ENCODE measurements at regions not wholly inside any gene's neighbourhood (a gene's known extent, or its start where the extent isn't known, plus 50 kb on each side); places are given as distances from the start of the nearest gene placed in this dataset.
A peak's percentile ranks its signal among the peaks of the same experiment; 100 is the strongest.

GRCh38 chr3:106120356-106120755, 251.5 kb upstream of the CBLB start:
- H3K36me3 Mint-ChIP-seq = no peaks in the 10 kb centered on the region
- H3F3A ChIP-seq (ENCODE audit: low read depth) = no peaks in the 10 kb centered on the region
- H3K27ac Mint-ChIP-seq = no peak overlapping the region
- no peak for DNase-seq (ENCODE audit: low spot score)
- H3K4me1 Mint-ChIP-seq = peaks cover 12% of the 10 kb centered on the region
- no peaks in the 10 kb centered on the region for H3K27me3 Mint-ChIP-seq (ENCODE audit: insufficient read depth, low read depth)
- no peaks in the 10 kb centered on the region for H4K20me1 ChIP-seq (ENCODE audit: low read depth)
- no peaks in the 10 kb centered on the region for H3K79me2 ChIP-seq (ENCODE audit: low read depth)
- H3K9me3 Mint-ChIP-seq = peaks cover 2% of the 10 kb centered on the region
- no peaks in the 10 kb centered on the region for H3K27me3 ChIP-seq
- TF ChIP-seq, protein P1, sequence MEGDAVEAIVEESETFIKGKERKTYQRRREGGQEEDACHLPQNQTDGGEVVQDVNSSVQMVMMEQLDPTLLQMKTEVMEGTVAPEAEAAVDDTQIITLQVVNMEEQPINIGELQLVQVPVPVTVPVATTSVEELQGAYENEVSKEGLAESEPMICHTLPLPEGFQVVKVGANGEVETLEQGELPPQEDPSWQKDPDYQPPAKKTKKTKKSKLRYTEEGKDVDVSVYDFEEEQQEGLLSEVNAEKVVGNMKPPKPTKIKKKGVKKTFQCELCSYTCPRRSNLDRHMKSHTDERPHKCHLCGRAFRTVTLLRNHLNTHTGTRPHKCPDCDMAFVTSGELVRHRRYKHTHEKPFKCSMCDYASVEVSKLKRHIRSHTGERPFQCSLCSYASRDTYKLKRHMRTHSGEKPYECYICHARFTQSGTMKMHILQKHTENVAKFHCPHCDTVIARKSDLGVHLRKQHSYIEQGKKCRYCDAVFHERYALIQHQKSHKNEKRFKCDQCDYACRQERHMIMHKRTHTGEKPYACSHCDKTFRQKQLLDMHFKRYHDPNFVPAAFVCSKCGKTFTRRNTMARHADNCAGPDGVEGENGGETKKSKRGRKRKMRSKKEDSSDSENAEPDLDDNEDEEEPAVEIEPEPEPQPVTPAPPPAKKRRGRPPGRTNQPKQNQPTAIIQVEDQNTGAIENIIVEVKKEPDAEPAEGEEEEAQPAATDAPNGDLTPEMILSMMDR (IDR thresholded peaks at IDR 0.05) = no peak
- TF ChIP-seq EZH2phosphoT487 (IDR thresholded peaks at IDR 0.05) (no peak), EZH2 (IDR thresholded peaks at IDR 0.05) (no peak)
- no peak overlapping the region for H3K4me3 Mint-ChIP-seq
- H3K9ac ChIP-seq = no peak overlapping the region
- H3K4me2 ChIP-seq = no peak overlapping the region
- H3K4me1 ChIP-seq = no peaks in the 10 kb centered on the region
- H3K27ac ChIP-seq = no peak overlapping the region
- no peaks in the 10 kb centered on the region for H3K9me3 ChIP-seq (ENCODE audit: low read depth)
- H2AFZ ChIP-seq (replicated peaks) = peak overlapping the region; percentile 8
- H3K36me3 ChIP-seq = no peaks in the 10 kb centered on the region
- no peak overlapping the region for H3K4me3 ChIP-seq

DNA sequence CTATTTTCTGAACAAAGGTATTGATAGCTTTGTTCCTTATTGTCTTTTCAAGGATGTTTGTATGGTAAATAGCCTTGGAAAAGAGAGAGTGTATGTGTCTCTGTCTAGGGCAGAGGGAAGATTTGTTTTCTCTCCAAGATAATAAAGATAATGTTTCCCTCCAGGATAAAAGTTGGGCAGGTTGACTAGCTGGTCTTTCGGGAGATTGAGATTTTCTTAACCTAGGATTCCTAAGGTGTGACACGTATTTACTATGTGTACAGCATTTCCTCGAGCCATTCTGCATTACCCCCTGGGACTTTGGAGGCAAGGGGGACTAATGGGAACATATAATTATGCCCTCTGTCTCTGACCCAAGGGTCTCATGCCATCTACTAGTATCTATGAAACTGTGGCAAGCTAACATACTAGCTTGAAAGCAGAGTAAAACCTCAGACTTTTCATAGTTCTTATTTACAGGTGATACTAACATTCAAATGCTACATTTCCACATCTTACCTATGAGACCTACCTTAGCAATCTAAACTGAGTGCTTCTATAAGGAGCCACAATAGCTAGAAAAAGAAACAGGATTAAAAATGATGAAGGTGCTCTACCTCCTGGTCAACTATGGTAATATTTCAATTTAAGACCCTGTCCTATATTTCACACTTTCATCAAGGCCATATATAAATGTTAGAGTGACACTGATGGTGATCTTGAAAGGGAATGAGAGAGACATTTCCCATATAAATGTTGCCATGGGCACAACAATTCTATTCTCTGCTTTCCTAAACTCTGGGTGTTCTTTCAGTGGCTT, 252.9 kb upstream of the CBLB start:
- H3K4me1 Mint-ChIP-seq = peaks cover 12% of the 10 kb centered on the region
- no peak for DNase-seq (ENCODE audit: low spot score)
- no peaks in the 10 kb centered on the region for H3K9me3 Mint-ChIP-seq
- Histone ChIP-seq H3K36me3 (no peaks in the 10 kb centered on the region), H3K27ac (no peak overlapping the region), H3K79me2 (ENCODE audit: low read depth) (no peaks in the 10 kb centered on the region), H3K4me2 (no peak overlapping the region), H3K4me3 (no peak overlapping the region), H3K9ac (no peak overlapping the region), H3K27me3 (no peaks in the 10 kb centered on the region), H2AFZ (replicated peaks) (no peak overlapping the region), H3F3A (ENCODE audit: low read depth) (no peaks in the 10 kb centered on the region), H4K20me1 (ENCODE audit: low read depth) (no peaks in the 10 kb centered on the region), H3K4me1 (peaks cover 3% of the 10 kb centered on the region), H3K9me3 (ENCODE audit: low read depth) (no peaks in the 10 kb centered on the region)
- no peaks in the 10 kb centered on the region for H3K36me3 Mint-ChIP-seq
- H3K27me3 Mint-ChIP-seq (ENCODE audit: insufficient read depth, low read depth) = no peaks in the 10 kb centered on the region
- TF ChIP-seq EZH2 (IDR thresholded peaks at IDR 0.05) = no peak
- TF ChIP-seq, protein P1 (IDR thresholded peaks at IDR 0.05) = no peak
- no peak for TF ChIP-seq EZH2phosphoT487 (IDR thresholded peaks at IDR 0.05)
- H3K4me3 Mint-ChIP-seq = no peak overlapping the region
- H3K27ac Mint-ChIP-seq = no peak overlapping the region

GRCh38 chr3:106124818-106125217, 256.0 kb upstream of the CBLB start:
- Histone ChIP-seq H3K79me2 (ENCODE audit: low read depth) (no peaks in the 10 kb centered on the region), H3K4me2 (no peak overlapping the region), H3K36me3 (no peaks in the 10 kb centered on the region), H2AFZ (replicated peaks) (no peak overlapping the region), H3F3A (ENCODE audit: low read depth) (no peaks in the 10 kb centered on the region), H3K9me3 (ENCODE audit: low read depth) (no peaks in the 10 kb centered on the region), H3K4me3 (no peak overlapping the region), H3K4me1 (peaks cover 7% of the 10 kb centered on the region), H3K27me3 (no peaks in the 10 kb centered on the region), H3K27ac (no peak overlapping the region), H4K20me1 (ENCODE audit: low read depth) (no peaks in the 10 kb centered on the region), H3K9ac (no peak overlapping the region)
- Mint-ChIP-seq H3K36me3 (no peaks in the 10 kb centered on the region), H3K27me3 (ENCODE audit: insufficient read depth, low read depth) (peaks cover 3% of the 10 kb centered on the region), H3K4me1 (peaks cover 9% of the 10 kb centered on the region), H3K4me3 (no peak overlapping the region), H3K27ac (peak overlapping the region; percentile 35), H3K9me3 (peaks cover 4% of the 10 kb centered on the region)
- TF ChIP-seq EZH2phosphoT487 (IDR thresholded peaks at IDR 0.05) (no peak), EZH2 (IDR thresholded peaks at IDR 0.05) (no peak)
- TF ChIP-seq, protein P1 (IDR thresholded peaks at IDR 0.05) = no peak
- DNase-seq (ENCODE audit: low spot score) = no peak

All from neural progenitor cell (in vitro differentiated cells).